NCI-H2171 (cell line): ENCODE measurements at regions not wholly inside any gene's neighbourhood (a gene's known extent, or its start where the extent isn't known, plus 50 kb on each side); places are given as distances from the start of the nearest gene placed in this dataset.
"Not testable (repeated sequence)": the region's sequence is repeated elsewhere in the genome, so short reads cannot be mapped to it uniquely, and the experiment has no call there.

Source experiments
- DNase-seq: peaks from one replicate; lab custom pipeline; 2025; lab: John Stamatoyannopoulos, UW

- no peak for DNase-seq
Observed at GRCh38 chr19:31885280-31885853, 460.0 kb upstream of the ZNF507 start.

GRCh38 chr19:31890230-31890629 is 455.2 kb upstream of the ZNF507 start:
- DNase-seq = no peak

GRCh38 chr19:31892060-31892459 is 453.4 kb upstream of the ZNF507 start:
- DNase-seq = no peak

GRCh38 chr19:31893491-31893890 is 451.9 kb upstream of the ZNF507 start:
- DNase-seq = not testable (repeated sequence)

GRCh38 chr19:31894451-31894850 is 451.0 kb upstream of the ZNF507 start:
- no peak for DNase-seq

- no peak for DNase-seq
Observed at GRCh38 chr19:31897292-31897691, 448.1 kb upstream of the ZNF507 start.

GRCh38 chr19:31900991-31901390 is 444.4 kb upstream of the ZNF507 start:
- no peak for DNase-seq

- no peak for DNase-seq
Observed at GRCh38 chr19:31902821-31903220, 442.6 kb upstream of the ZNF507 start.

- DNase-seq = no peak
Observed at GRCh38 chr19:31903979-31904378, 441.4 kb upstream of the ZNF507 start.

GRCh38 chr19:31906111-31906871 is 439.1 kb upstream of the ZNF507 start:
- DNase-seq = no peak

GRCh38 chr19:31907661-31908060 is 437.7 kb upstream of the ZNF507 start:
- DNase-seq = no peak

- DNase-seq = no peak
Observed at GRCh38 chr19:31908080-31908479, 437.3 kb upstream of the ZNF507 start.

GRCh38 chr19:31908496-31909225 is 436.7 kb upstream of the ZNF507 start:
- DNase-seq = no peak

- DNase-seq = no peak
Observed at GRCh38 chr19:31910224-31910623, 435.2 kb upstream of the ZNF507 start.

- no peak for DNase-seq
Observed at GRCh38 chr19:31911577-31911976, 433.8 kb upstream of the ZNF507 start.

- no peak for DNase-seq
Observed at GRCh38 chr19:31913103-31913661, 432.2 kb upstream of the ZNF507 start.

GRCh38 chr19:31930401-31930800 is 415.0 kb upstream of the ZNF507 start:
- DNase-seq = no peak

GRCh38 chr19:31937983-31938382 is 407.4 kb upstream of the ZNF507 start:
- no peak for DNase-seq

GRCh38 chr19:31938675-31939074 is 406.7 kb upstream of the ZNF507 start:
- no peak for DNase-seq

- DNase-seq = no peak
Observed at GRCh38 chr19:31940396-31940795, 405.0 kb upstream of the ZNF507 start.

- DNase-seq = no peak
Observed at GRCh38 chr19:31943191-31943661, 402.2 kb upstream of the ZNF507 start.

GRCh38 chr19:31943778-31944177 is 401.6 kb upstream of the ZNF507 start:
- DNase-seq = no peak

GRCh38 chr19:31944326-31944725 is 401.1 kb upstream of the ZNF507 start:
- no peak for DNase-seq
